Immature natural killer cell (primary cell): ENCODE measurements at regions not wholly inside any gene's neighbourhood (a gene's known extent, or its start where the extent isn't known, plus 50 kb on each side); places are given as distances from the start of the nearest gene placed in this dataset.

Source experiments
- DNase-seq, 3 donors: peaks; one replicate each; pipeline ENCODE4 v3.0.0; 2022; ENCODE audit warnings: mixed read lengths in 1 of 3
- H3K27ac Mint-ChIP-seq, 6 donors: one replicate each; pipeline ENCODE4 v1.8.0; 2020; ENCODE audit warnings: mixed read lengths in 6 of 6, mild to moderate bottlenecking in 5 of 6, inconsistent platforms in 4 of 6, moderate library complexity in 3 of 6
- H3K27me3 Mint-ChIP-seq, 3 donors: one replicate each; pipeline ENCODE4 v1.8.0; 2020 to 2021; ENCODE audit warnings: low read depth in 3 of 3, mild to moderate bottlenecking in 3 of 3, mixed read lengths in 3 of 3, moderate library complexity in 3 of 3, inconsistent platforms in 1 of 3
- H3K36me3 Mint-ChIP-seq, 3 donors: one replicate each; pipeline ENCODE4 v1.8.0; 2020; ENCODE audit warnings: mixed read lengths in 3 of 3, inconsistent platforms in 2 of 3, mild to moderate bottlenecking in 2 of 3
- H3K4me1 Mint-ChIP-seq, 2 donors: one replicate each; pipeline ENCODE4 v1.8.0; 2020; ENCODE audit warnings: inconsistent platforms in 2 of 2, mild to moderate bottlenecking in 2 of 2, mixed read lengths in 2 of 2, moderate library complexity in 1 of 2
- H3K4me3 Mint-ChIP-seq, 5 donors: one replicate each; pipeline ENCODE4 v1.8.0; 2020; ENCODE audit warnings: mild to moderate bottlenecking in 5 of 5, mixed read lengths in 5 of 5, inconsistent platforms in 3 of 5, moderate library complexity in 3 of 5
- H3K9me3 Mint-ChIP-seq, 6 donors: one replicate each; pipeline ENCODE4 v1.8.0; 2020; ENCODE audit warnings: mild to moderate bottlenecking in 6 of 6, mixed read lengths in 6 of 6, inconsistent platforms in 4 of 6, moderate library complexity in 3 of 6

GRCh38 chr14:66421990-66422946, 63.9 kb upstream of the CCDC196 start:
- Mint-ChIP-seq H3K4me1 (no peaks in the 10 kb centered on the region), H3K36me3 (no peaks in the 10 kb centered on the region), H3K9me3 (no peaks in the 10 kb centered on the region), H3K4me3 (no peak overlapping the region), H3K27me3 (no peaks in the 10 kb centered on the region), H3K27ac (no peak overlapping the region)
- DNase-seq = no peak

GRCh38 chr14:66425402-66425801, 60.8 kb upstream of the CCDC196 start:
- Mint-ChIP-seq H3K36me3 (no peaks in the 10 kb centered on the region), H3K27ac (no peak overlapping the region), H3K4me1 (no peaks in the 10 kb centered on the region), H3K4me3 (no peak overlapping the region), H3K9me3 (no peaks in the 10 kb centered on the region), H3K27me3 (no peaks in the 10 kb centered on the region)
- no peak for DNase-seq

DNA sequence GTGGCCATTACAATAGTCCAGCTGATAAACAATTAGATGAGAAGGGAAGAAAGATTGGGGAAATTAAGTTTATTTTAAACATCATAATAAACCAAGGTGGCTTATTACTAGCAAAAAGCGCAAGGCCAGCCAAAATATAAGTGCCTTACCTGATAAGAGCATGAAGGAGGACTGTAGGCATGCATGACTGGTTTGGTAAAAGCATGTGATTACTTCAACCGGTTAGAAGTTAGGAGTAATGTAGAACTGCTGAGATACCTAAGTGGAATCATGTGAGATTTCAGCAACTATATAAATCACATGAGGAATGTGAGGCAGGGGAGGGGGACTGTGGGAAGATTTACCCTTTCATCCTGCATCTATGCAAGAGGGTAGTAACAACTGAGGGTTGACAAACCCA, 59.7 kb upstream of the CCDC196 start:
- H3K27me3 Mint-ChIP-seq = no peaks in the 10 kb centered on the region
- H3K9me3 Mint-ChIP-seq = no peaks in the 10 kb centered on the region
- H3K27ac Mint-ChIP-seq = no peak overlapping the region
- no peak overlapping the region for H3K4me3 Mint-ChIP-seq
- no peaks in the 10 kb centered on the region for H3K4me1 Mint-ChIP-seq
- no peak for DNase-seq
- no peaks in the 10 kb centered on the region for H3K36me3 Mint-ChIP-seq

GRCh38 chr14:66432334-66432733, 53.8 kb upstream of the CCDC196 start:
- Mint-ChIP-seq H3K36me3 (no peaks in the 10 kb centered on the region), H3K4me1 (no peaks in the 10 kb centered on the region), H3K4me3 (no peak overlapping the region), H3K27ac (no peak overlapping the region), H3K27me3 (peaks cover 0 to 3% (median 0%) of the 10 kb centered on the region in 3 donors), H3K9me3 (peaks cover 0 to 5% (median 0%) of the 10 kb centered on the region in 6 donors)
- no peak for DNase-seq

- H3K36me3 Mint-ChIP-seq = no peaks in the 10 kb centered on the region
- peaks cover 0 to 3% (median 2%) of the 10 kb centered on the region in 3 donors for H3K27me3 Mint-ChIP-seq
- H3K4me1 Mint-ChIP-seq = no peaks in the 10 kb centered on the region
- no peak for DNase-seq
- H3K9me3 Mint-ChIP-seq = peaks cover 2 to 18% (median 8%) of the 10 kb centered on the region in 6 donors
- H3K4me3 Mint-ChIP-seq = no peak overlapping the region
- no peak overlapping the region for H3K27ac Mint-ChIP-seq
Observed at GRCh38 chr14:66434464-66434863, 51.7 kb upstream of the CCDC196 start.

DNA sequence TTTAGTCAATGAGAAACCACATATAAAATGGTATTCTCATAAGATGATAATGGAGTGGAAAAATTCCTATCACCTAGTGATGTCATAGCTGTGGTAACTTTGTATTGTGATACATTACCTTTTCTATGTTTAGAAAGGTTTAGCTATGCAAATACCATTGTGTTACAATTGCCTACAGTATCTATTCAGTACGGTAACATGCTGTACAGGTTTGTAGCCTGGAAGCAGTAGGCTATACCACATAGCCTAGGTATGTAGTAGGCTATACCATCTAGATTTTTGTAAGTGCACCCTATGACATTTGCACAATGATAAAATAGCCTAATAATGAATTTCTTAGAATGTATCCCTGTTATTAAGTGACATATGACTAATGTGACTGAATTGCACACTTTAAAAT, 50.5 kb upstream of the CCDC196 start:
- Mint-ChIP-seq H3K27ac (no peak overlapping the region), H3K4me3 (no peak overlapping the region), H3K9me3 (peaks cover 4 to 30% (median 17%) of the 10 kb centered on the region in 6 donors), H3K4me1 (no peaks in the 10 kb centered on the region), H3K27me3 (peaks cover 0 to 3% (median 2%) of the 10 kb centered on the region in 3 donors), H3K36me3 (no peaks in the 10 kb centered on the region)
- DNase-seq = no peak
